HEK293 (cell line): ENCODE measurements at regions not wholly inside any gene's neighbourhood (a gene's known extent, or its start where the extent isn't known, plus 50 kb on each side); places are given as distances from the start of the nearest gene placed in this dataset.

Experiments
- CTCF ChIA-PET: fragments of 350-600 bp; formaldehyde crosslinking; extraction: SDS; loops from one replicate; lab custom pipeline; 2021; ENCODE audit warnings: antibody characterized with exemption; lab: Yijun Ruan, JAX
- POLR2A ChIA-PET: fragments of 300-600 bp; formaldehyde crosslinking; extraction: SDS; loops from one replicate; lab custom pipeline; 2020; ENCODE audit warnings: antibody characterized with exemption, inconsistent platforms; lab: Yijun Ruan, JAX
- H3K27ac ChIP-seq: fragments of 200-500 bp; sonication (Bioruptor generic); 2 replicates; pipeline ENCODE4 v1.5.1; 2014; ENCODE audit warnings: low read depth, low read length, control low read depth, inconsistent platforms; ENCODE audit errors: extremely low read depth
- H3K36me3 ChIP-seq, 2 experiments: fragments of 200-500 bp in 1 of 2; sonication (Bioruptor generic) in 1 of 2; 1 replicate in 1 of 2; 2 replicates in 1 of 2; pipeline ENCODE4 v1.5.1; 2014 to 2017; ENCODE audit warnings: inconsistent platforms in 2 of 2, low read length in 2 of 2; ENCODE audit not compliant: control insufficient read depth in 2 of 2, insufficient read depth in 1 of 2
- H3K4me1 ChIP-seq: fragments of 200-500 bp; sonication (Bioruptor generic); 2 replicates; pipeline ENCODE4 v1.5.1; 2014; ENCODE audit warnings: mild to moderate bottlenecking, low read length, inconsistent platforms; ENCODE audit not compliant: control insufficient read depth, insufficient read depth
- H3K4me3 ChIP-seq: 2 replicates; pipeline ENCODE4 v1.5.1; 2011; ENCODE audit warnings: low read depth, mild to moderate bottlenecking, control low read depth, low read length, moderate library complexity
- H3K9me3 ChIP-seq: fragments of 200-500 bp; sonication (Bioruptor generic); 2 replicates; pipeline ENCODE4 v1.5.1; 2014; ENCODE audit warnings: low read depth, low read length, inconsistent platforms; ENCODE audit not compliant: control insufficient read depth, insufficient read depth
- BCL11A ChIP-seq: fragments of 450-650 bp; formaldehyde crosslinking; IDR thresholded peaks from 2 replicates; pipeline ENCODE4 v1.5.1; 2016; ENCODE audit warnings: low read depth, missing biosample characterization, missing genetic modification characterization
- GLIS1 ChIP-seq: fragments of 450-650 bp; formaldehyde crosslinking; IDR thresholded peaks from 2 replicates; pipeline ENCODE4 v1.5.1; 2016; ENCODE audit warnings: missing biosample characterization, missing genetic modification characterization
- OSR2 ChIP-seq: fragments of 450-650 bp; formaldehyde crosslinking; IDR thresholded peaks from 2 replicates; pipeline ENCODE4 v1.5.1; 2016; ENCODE audit warnings: missing biosample characterization, missing genetic modification characterization
- PBX3 ChIP-seq: sonication (generic); formaldehyde crosslinking; IDR thresholded peaks from 2 replicates; pipeline ENCODE4 v1.8.1; 2022; ENCODE audit warnings: mild to moderate bottlenecking, moderate library complexity, missing genetic modification reagents
- SP2 ChIP-seq: fragments of 450-650 bp; formaldehyde crosslinking; IDR thresholded peaks from 2 replicates; pipeline ENCODE4 v1.5.1; 2016; ENCODE audit warnings: missing biosample characterization, missing genetic modification characterization
- ZBTB17 ChIP-seq: fragments of 450-650 bp; formaldehyde crosslinking; IDR thresholded peaks from 2 replicates; pipeline ENCODE4 v1.5.1; 2016; ENCODE audit warnings: missing biosample characterization, missing genetic modification characterization
- ZEB2 ChIP-seq: fragments of 450-650 bp; formaldehyde crosslinking; IDR thresholded peaks from 2 replicates; pipeline ENCODE4 v1.5.1; 2016; ENCODE audit warnings: missing biosample characterization, missing genetic modification characterization
- ZNF132 ChIP-seq: fragments of 450-650 bp; formaldehyde crosslinking; IDR thresholded peaks from 2 replicates; pipeline ENCODE4 v1.5.1; 2017; ENCODE audit warnings: missing biosample characterization, missing genetic modification characterization, borderline replicate concordance
- ZNF138 ChIP-seq: fragments of 450-650 bp; formaldehyde crosslinking; IDR thresholded peaks from 2 replicates; pipeline ENCODE4 v1.5.1; 2016; ENCODE audit warnings: missing biosample characterization, missing genetic modification characterization, borderline replicate concordance
- ZNF140 ChIP-seq: fragments of 450-650 bp; formaldehyde crosslinking; IDR thresholded peaks from 2 replicates; pipeline ENCODE4 v1.5.1; 2016; ENCODE audit warnings: missing biosample characterization, missing genetic modification characterization
- ZNF19 ChIP-seq: fragments of 450-650 bp; formaldehyde crosslinking; IDR thresholded peaks from 2 replicates; pipeline ENCODE4; 2016; ENCODE audit warnings: missing biosample characterization, missing genetic modification characterization, low read depth
- ZNF266 ChIP-seq: fragments of 450-650 bp; formaldehyde crosslinking; IDR thresholded peaks from 2 replicates; pipeline ENCODE4 v1.5.1; 2016; ENCODE audit warnings: missing biosample characterization, missing genetic modification characterization, low read depth
- ZNF366 ChIP-seq: fragments of 450-650 bp; formaldehyde crosslinking; conservative IDR thresholded peaks from 2 replicates; pipeline ENCODE4 v1.5.1; 2016; ENCODE audit warnings: missing biosample characterization, missing genetic modification characterization
- ZNF426 ChIP-seq: fragments of 450-650 bp; formaldehyde crosslinking; IDR thresholded peaks from 2 replicates; pipeline ENCODE4 v1.5.1; 2017; ENCODE audit warnings: missing biosample characterization, missing genetic modification characterization, mild to moderate bottlenecking, inconsistent platforms, moderate library complexity
- ZNF501 ChIP-seq: fragments of 450-650 bp; formaldehyde crosslinking; IDR thresholded peaks from 2 replicates; pipeline ENCODE4 v1.5.1; 2016; ENCODE audit warnings: missing biosample characterization, missing genetic modification characterization
- ZNF600 ChIP-seq: fragments of 450-650 bp; formaldehyde crosslinking; IDR thresholded peaks from 2 replicates; pipeline ENCODE4 v1.5.1; 2016; ENCODE audit warnings: missing biosample characterization, missing genetic modification characterization
- ZNF654 ChIP-seq: fragments of 450-650 bp; formaldehyde crosslinking; IDR thresholded peaks from 2 replicates; pipeline ENCODE4 v1.5.1; 2016; ENCODE audit warnings: low read depth, missing biosample characterization, missing genetic modification characterization
- ZNF707 ChIP-seq: fragments of 450-650 bp; formaldehyde crosslinking; IDR thresholded peaks from 2 replicates; pipeline ENCODE4 v1.5.1; 2016; ENCODE audit warnings: missing biosample characterization, missing genetic modification characterization
- ZNF768 ChIP-seq: fragments of 450-650 bp; formaldehyde crosslinking; IDR thresholded peaks from 2 replicates; pipeline ENCODE4 v1.5.1; 2018; ENCODE audit warnings: missing biosample characterization, mild to moderate bottlenecking, missing genetic modification characterization
- ZNF830 ChIP-seq: fragments of 450-650 bp; IDR thresholded peaks from 2 replicates; pipeline ENCODE4 v1.5.0; 2018; ENCODE audit warnings: missing biosample characterization, missing genetic modification characterization, low read depth, mild to moderate bottlenecking, moderate library complexity
- ZSCAN5A ChIP-seq: fragments of 450-650 bp; formaldehyde crosslinking; IDR thresholded peaks from 2 replicates; pipeline ENCODE4 v1.5.1; 2016; ENCODE audit warnings: missing biosample characterization, missing genetic modification characterization

- Histone ChIP-seq H3K4me3 (no peak overlapping the region), H3K36me3 (no peaks in the 10 kb centered on the region), H3K27ac (no peak overlapping the region), H3K4me1 (peaks cover 4% of the 10 kb centered on the region; the same call in 1 of the 2 replicates)
- POLR2A ChIA-PET: no interaction called here
- CTCF ChIA-PET: no interaction called here
- TF ChIP-seq ZNF426 (tag by site-specific recombination) (no peak), ZNF140 (no peak), ZEB2 (tag by site-specific recombination) (no peak), ZNF132 (tag by site-specific recombination) (no peak)
- TF ChIP-seq, all 188 proteins: peak for 0
- H3K9me3 ChIP-seq: no peaks in the 10 kb centered on the region
Measured at GRCh38 chr5:171688696-171689495, 96.7 kb upstream of the SMIM23 start.

- Histone ChIP-seq H3K36me3 (no peaks in the 10 kb centered on the region), H3K27ac (no peak overlapping the region), H3K9me3 (no peaks in the 10 kb centered on the region), H3K4me1 (no peaks in the 10 kb centered on the region), H3K4me3 (no peak overlapping the region)
- ChIA-PET POLR2A (no interaction called here), CTCF (no interaction called here)
- TF ChIP-seq ZBTB17 (tag by site-specific recombination) (peak; percentile 64), ZNF366 (tag by site-specific recombination) (peak; percentile 36), ZNF707 (tag by site-specific recombination) (no peak)
Measured at GRCh38 chr5:171689853-171690417, 95.7 kb upstream of the SMIM23 start.

- ChIA-PET CTCF (interaction anchor here (0.7 kb wide), 1 partner anchor 45 kb away, joined by 3 read pairs; no protein-coding TSS in a partner anchor), POLR2A (no interaction called here)
Measured at GRCh38 chr5:171692107-171692506, 93.5 kb upstream of the SMIM23 start.

GRCh38 chr5:171692936-171693335 lies 92.7 kb upstream of the SMIM23 start:
- POLR2A ChIA-PET: no interaction called here
- Histone ChIP-seq H3K4me1 (no peaks in the 10 kb centered on the region), H3K9me3 (no peaks in the 10 kb centered on the region), H3K4me3 (no peak overlapping the region), H3K27ac (no peak overlapping the region), H3K36me3 (no peaks in the 10 kb centered on the region)
- TF ChIP-seq ZNF768 (tag by site-specific recombination) (peak; percentile 93), ZNF19 (no peak)
- CTCF ChIA-PET: interaction anchor here (0.7 kb wide), 2 partner anchors 44 to 152 kb away, joined by 3 read pairs; no protein-coding TSS in a partner anchor

More at GRCh38 chr5:171692107-171692506, 93.5 kb upstream of the SMIM23 start:
- no peaks in the 10 kb centered on the region for H3K4me1 ChIP-seq
- no peak overlapping the region for H3K27ac ChIP-seq
- H3K36me3 ChIP-seq: no peaks in the 10 kb centered on the region
- no peak overlapping the region for H3K4me3 ChIP-seq
- H3K9me3 ChIP-seq: no peaks in the 10 kb centered on the region
- TF ChIP-seq BCL11A: no peak
- TF ChIP-seq ZNF266: no peak
- TF ChIP-seq ZNF654 (tag by site-specific recombination): no peak

- Histone ChIP-seq H3K27ac (no peak overlapping the region), H3K36me3 (no peaks in the 10 kb centered on the region), H3K4me1 (no peaks in the 10 kb centered on the region), H3K4me3 (no peak overlapping the region), H3K9me3 (no peaks in the 10 kb centered on the region)
- TF ChIP-seq ZEB2 (tag by site-specific recombination) (no peak), SP2 (tag by site-specific recombination) (no peak), ZNF600 (no peak), OSR2 (tag by site-specific recombination) (no peak), PBX3 (no peak), GLIS1 (tag by site-specific recombination) (no peak), ZNF501 (tag by site-specific recombination) (no peak), ZSCAN5A (tag by site-specific recombination) (no peak), ZNF138 (tag by site-specific recombination) (no peak), ZNF830 (tag by site-specific recombination) (no peak)
- POLR2A ChIA-PET: no interaction called here
- CTCF ChIA-PET: interaction anchor here (0.7 kb wide), 1 partner anchor 151 kb away, joined by 3 read pairs; no protein-coding TSS in a partner anchor
Measured at GRCh38 chr5:171693412-171693811, 92.2 kb upstream of the SMIM23 start.
